ENCODE measurements at regions not wholly inside any gene's neighbourhood (a gene's known extent, or its start where the extent isn't known, plus 50 kb on each side); places are given as distances from the start of the nearest gene placed in this dataset.

- TF ChIP-seq CTCF (IDR thresholded peaks at IDR 0.05) = no peak
These were observed 1352.9 kb upstream of the CDH9 start for GRCh38 chr5:28391277-28391676.

GRCh38 chr5:28390341-28390740, 1352.0 kb upstream of the CDH9 start:
- TF ChIP-seq CTCF (IDR thresholded peaks at IDR 0.05) = no peak

- no peak for TF ChIP-seq CTCF (IDR thresholded peaks at IDR 0.05)
These were observed 1350.0 kb upstream of the CDH9 start for GRCh38 chr5:28388428-28388827.

GRCh38 chr5:28386712-28387111, 1348.3 kb upstream of the CDH9 start:
- no peak for TF ChIP-seq CTCF (IDR thresholded peaks at IDR 0.05)

GRCh38 chr5:28380167-28380566, 1341.8 kb upstream of the CDH9 start:
- TF ChIP-seq CTCF (IDR thresholded peaks at IDR 0.05) = no peak

GRCh38 chr5:28374492-28374967, 1336.1 kb upstream of the CDH9 start:
- TF ChIP-seq CTCF (IDR thresholded peaks at IDR 0.05) = no peak

- no peak for TF ChIP-seq CTCF (IDR thresholded peaks at IDR 0.05)
These were observed 1332.5 kb upstream of the CDH9 start for GRCh38 chr5:28370896-28371295.

GRCh38 chr5:28369418-28369817, 1331.0 kb upstream of the CDH9 start:
- no peak for TF ChIP-seq CTCF (IDR thresholded peaks at IDR 0.05)
